Liver (tissue), 8 donors: ENCODE measurements at regions not wholly inside any gene's neighbourhood (a gene's known extent, or its start where the extent isn't known, plus 50 kb on each side); places are given as distances from the start of the nearest gene placed in this dataset.

Source experiments
- DNase-seq: peaks from one replicate; pipeline ENCODE4 v3.0.0-alpha.2; 2017; ENCODE audit warnings: low spot score
- H3K27ac ChIP-seq, 2 donors: one replicate each; pipeline ENCODE4 v1.7.0; 2013; ENCODE audit warnings: inconsistent platforms in 2 of 2, low read length in 2 of 2, control low read depth in 1 of 2, low read depth in 1 of 2, mild to moderate bottlenecking in 1 of 2
- H3K27me3 ChIP-seq, 4 donors: one replicate each; pipeline versions ENCODE4 v1.6.1 to v1.7.0; 2013; ENCODE audit warnings: low read length in 3 of 4, inconsistent platforms in 1 of 4, mild to moderate bottlenecking in 1 of 4, moderate library complexity in 1 of 4; ENCODE audit not compliant: control insufficient read depth in 4 of 4, insufficient read depth in 4 of 4
- H3K36me3 ChIP-seq, 4 donors: one replicate each; pipeline versions ENCODE4 v1.6.1 to v1.7.0; 2013; ENCODE audit warnings: low read length in 3 of 4, mild to moderate bottlenecking in 3 of 4, low read depth in 1 of 4, moderate library complexity in 1 of 4; ENCODE audit not compliant: control insufficient read depth in 4 of 4, insufficient read depth in 3 of 4
- H3K4me1 ChIP-seq, 4 donors: one replicate each; pipeline versions ENCODE4 v1.6.1 to v1.7.0; 2013; ENCODE audit warnings: low read length in 3 of 4, mild to moderate bottlenecking in 3 of 4, moderate library complexity in 1 of 4; ENCODE audit not compliant: control insufficient read depth in 4 of 4, insufficient read depth in 4 of 4
- H3K4me3 ChIP-seq, 3 donors: one replicate each; pipeline versions ENCODE4 v1.6.1 to v1.7.0; 2013; ENCODE audit warnings: low read length in 3 of 3, control low read depth in 1 of 3, low read depth in 1 of 3, mild to moderate bottlenecking in 1 of 3
- H3K9ac ChIP-seq, 2 donors: one replicate each; pipeline ENCODE4 v1.7.0; 2013; ENCODE audit warnings: low read length in 2 of 2, mild to moderate bottlenecking in 2 of 2, moderate library complexity in 2 of 2, control low read depth in 1 of 2, low read depth in 1 of 2
- H3K9me3 ChIP-seq, 4 donors: one replicate each; pipeline versions ENCODE4 v1.6.1 to v1.7.0; 2013; ENCODE audit warnings: low read length in 3 of 4; ENCODE audit not compliant: control insufficient read depth in 4 of 4
- EGR1 ChIP-seq, 2 donors: IDR thresholded peaks; 2 replicates each; pipeline ENCODE4 v1.6.1; 2016 to 2018; ENCODE audit warnings: antibody characterized with exemption in 2 of 2, low read depth in 2 of 2
- FOXA1 ChIP-seq: IDR thresholded peaks from 2 replicates; pipeline ENCODE4 v1.6.1; 2016; ENCODE audit warnings: antibody characterized with exemption
- FOXA2 ChIP-seq: IDR thresholded peaks from 2 replicates; pipeline ENCODE4 v1.6.1; 2016; ENCODE audit warnings: antibody characterized with exemption
- GABPA ChIP-seq, 2 donors: IDR thresholded peaks in 1 of 2; conservative IDR thresholded peaks in 1 of 2; 2 replicates each; pipeline ENCODE4 v1.6.1; 2016; ENCODE audit warnings: antibody characterized with exemption in 2 of 2, mild to moderate bottlenecking in 1 of 2, moderate library complexity in 1 of 2
- HNF4A ChIP-seq, 2 donors: conservative IDR thresholded peaks; 2 replicates each; pipeline ENCODE4 v1.6.1; 2016; ENCODE audit warnings: antibody characterized with exemption in 2 of 2, mild to moderate bottlenecking in 2 of 2
- HNF4G ChIP-seq: IDR thresholded peaks from 2 replicates; pipeline ENCODE4 v1.6.1; 2016; ENCODE audit warnings: antibody characterized with exemption
- JUND ChIP-seq, 2 donors: IDR thresholded peaks; 2 replicates each; pipeline ENCODE4 v1.6.1; 2016; ENCODE audit warnings: antibody characterized with exemption in 2 of 2
- NR2F2 ChIP-seq: IDR thresholded peaks from 2 replicates; pipeline ENCODE4 v1.6.1; 2016; ENCODE audit warnings: antibody characterized with exemption
- RAD21 ChIP-seq, 2 donors: IDR thresholded peaks; 2 replicates each; pipeline ENCODE4 v1.6.1; 2016; ENCODE audit warnings: antibody characterized with exemption in 2 of 2, mild to moderate bottlenecking in 2 of 2
- RXRA ChIP-seq, 2 donors: IDR thresholded peaks; 2 replicates each; pipeline ENCODE4 v1.6.1; 2017 to 2018; ENCODE audit warnings: antibody characterized with exemption in 2 of 2, mild to moderate bottlenecking in 1 of 2
- SP1 ChIP-seq: IDR thresholded peaks from 2 replicates; pipeline ENCODE4 v1.6.1; 2018; ENCODE audit warnings: antibody characterized with exemption, mild to moderate bottlenecking
- TAF1 ChIP-seq: conservative IDR thresholded peaks from 2 replicates; pipeline ENCODE4 v1.6.1; 2016; ENCODE audit warnings: antibody characterized with exemption, mild to moderate bottlenecking
- YY1 ChIP-seq: IDR thresholded peaks from 2 replicates; pipeline ENCODE4 v1.6.1; 2016; ENCODE audit warnings: antibody characterized with exemption, mild to moderate bottlenecking
- WGBS: extraction: QIAGEN DNeasy Blood & Tissue Kit; methylation state at CpG from one replicate; pipeline ENCODE4 v1.1.7; 2013; 5-methylcytosine and 5-hydroxymethylcytosine counted together
- TF ChIP-seq, protein P1 (sequence below): IDR thresholded peaks from 2 replicates; pipeline ENCODE4 v1.6.1; 2016; ENCODE audit warnings: antibody characterized with exemption
- TF ChIP-seq, protein P2 (sequence below): fragments of 150-350 bp; IDR thresholded peaks from 2 replicates; pipeline ENCODE4 v1.5.1; 2017; ENCODE audit warnings: improper control_type of control experiment, low read depth, low read length; ENCODE audit not compliant: missing input control
- TF ChIP-seq, protein P3 (sequence below): IDR thresholded peaks from 2 replicates; pipeline ENCODE4 v1.6.1; 2016; ENCODE audit warnings: antibody characterized with exemption
- TF ChIP-seq, protein P4 (sequence below): IDR thresholded peaks from 2 replicates; pipeline ENCODE4 v1.6.1; 2016; ENCODE audit warnings: antibody characterized with exemption, mild to moderate bottlenecking
- donor health status: healthy.
- donor health status: healthy.
- donor health status: healthy.
- donor health status: healthy.
- donor health status: healthy.

DNA sequence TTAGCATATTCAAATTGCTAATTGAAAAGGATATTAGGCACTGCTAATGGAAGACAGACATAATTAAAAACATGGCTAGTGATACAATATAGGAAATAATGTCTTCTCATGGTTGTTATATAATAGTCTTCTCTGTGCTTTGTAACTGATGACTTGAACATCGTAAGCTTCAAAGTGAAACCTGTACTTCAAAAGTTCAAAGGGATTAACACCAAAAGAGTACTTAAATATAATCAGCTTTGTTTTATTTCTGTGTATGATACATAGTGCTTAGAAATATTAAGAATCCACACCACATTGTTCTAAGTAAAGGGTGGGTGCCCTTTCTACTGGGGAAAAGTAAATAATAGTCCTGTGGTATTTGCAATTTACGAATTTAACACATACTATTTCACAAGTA, 75.4 kb upstream of the ITGA1 start:
- Histone ChIP-seq H3K9ac (no peak overlapping the region), H3K4me3 (no peak overlapping the region), H3K27me3 (no peaks in the 10 kb centered on the region), H3K9me3 (no peaks in the 10 kb centered on the region), H3K36me3 (peaks cover 0 to 2% (median 0%) of the 10 kb centered on the region in 4 donors), H3K4me1 (peaks cover 0 to 3% (median 0%) of the 10 kb centered on the region in 4 donors), H3K27ac (no peak overlapping the region)
- TF ChIP-seq GABPA (IDR thresholded peaks at IDR 0.05 in 1 of 2, conservative IDR thresholded peaks at IDR 0.05 in 1 of 2) (no peak), EGR1 (IDR thresholded peaks at IDR 0.05; ENCODE audit: low read depth in 2 of 2) (no peak), RXRA (IDR thresholded peaks at IDR 0.05) (no peak), TAF1 (no peak), YY1 (no peak), JUND (IDR thresholded peaks at IDR 0.05) (no peak), NR2F2 (no peak), RAD21 (IDR thresholded peaks at IDR 0.05) (no peak), SP1 (no peak)
- TF ChIP-seq, protein P1, sequence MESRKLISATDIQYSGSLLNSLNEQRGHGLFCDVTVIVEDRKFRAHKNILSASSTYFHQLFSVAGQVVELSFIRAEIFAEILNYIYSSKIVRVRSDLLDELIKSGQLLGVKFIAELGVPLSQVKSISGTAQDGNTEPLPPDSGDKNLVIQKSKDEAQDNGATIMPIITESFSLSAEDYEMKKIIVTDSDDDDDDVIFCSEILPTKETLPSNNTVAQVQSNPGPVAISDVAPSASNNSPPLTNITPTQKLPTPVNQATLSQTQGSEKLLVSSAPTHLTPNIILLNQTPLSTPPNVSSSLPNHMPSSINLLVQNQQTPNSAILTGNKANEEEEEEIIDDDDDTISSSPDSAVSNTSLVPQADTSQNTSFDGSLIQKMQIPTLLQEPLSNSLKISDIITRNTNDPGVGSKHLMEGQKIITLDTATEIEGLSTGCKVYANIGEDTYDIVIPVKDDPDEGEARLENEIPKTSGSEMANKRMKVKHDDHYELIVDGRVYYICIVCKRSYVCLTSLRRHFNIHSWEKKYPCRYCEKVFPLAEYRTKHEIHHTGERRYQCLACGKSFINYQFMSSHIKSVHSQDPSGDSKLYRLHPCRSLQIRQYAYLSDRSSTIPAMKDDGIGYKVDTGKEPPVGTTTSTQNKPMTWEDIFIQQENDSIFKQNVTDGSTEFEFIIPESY: no peak
- TF ChIP-seq, protein P2, sequence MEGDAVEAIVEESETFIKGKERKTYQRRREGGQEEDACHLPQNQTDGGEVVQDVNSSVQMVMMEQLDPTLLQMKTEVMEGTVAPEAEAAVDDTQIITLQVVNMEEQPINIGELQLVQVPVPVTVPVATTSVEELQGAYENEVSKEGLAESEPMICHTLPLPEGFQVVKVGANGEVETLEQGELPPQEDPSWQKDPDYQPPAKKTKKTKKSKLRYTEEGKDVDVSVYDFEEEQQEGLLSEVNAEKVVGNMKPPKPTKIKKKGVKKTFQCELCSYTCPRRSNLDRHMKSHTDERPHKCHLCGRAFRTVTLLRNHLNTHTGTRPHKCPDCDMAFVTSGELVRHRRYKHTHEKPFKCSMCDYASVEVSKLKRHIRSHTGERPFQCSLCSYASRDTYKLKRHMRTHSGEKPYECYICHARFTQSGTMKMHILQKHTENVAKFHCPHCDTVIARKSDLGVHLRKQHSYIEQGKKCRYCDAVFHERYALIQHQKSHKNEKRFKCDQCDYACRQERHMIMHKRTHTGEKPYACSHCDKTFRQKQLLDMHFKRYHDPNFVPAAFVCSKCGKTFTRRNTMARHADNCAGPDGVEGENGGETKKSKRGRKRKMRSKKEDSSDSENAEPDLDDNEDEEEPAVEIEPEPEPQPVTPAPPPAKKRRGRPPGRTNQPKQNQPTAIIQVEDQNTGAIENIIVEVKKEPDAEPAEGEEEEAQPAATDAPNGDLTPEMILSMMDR: no peak
- TF ChIP-seq, protein P3, sequence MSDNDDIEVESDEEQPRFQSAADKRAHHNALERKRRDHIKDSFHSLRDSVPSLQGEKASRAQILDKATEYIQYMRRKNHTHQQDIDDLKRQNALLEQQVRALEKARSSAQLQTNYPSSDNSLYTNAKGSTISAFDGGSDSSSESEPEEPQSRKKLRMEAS: no peak
- TF ChIP-seq, protein P4, sequence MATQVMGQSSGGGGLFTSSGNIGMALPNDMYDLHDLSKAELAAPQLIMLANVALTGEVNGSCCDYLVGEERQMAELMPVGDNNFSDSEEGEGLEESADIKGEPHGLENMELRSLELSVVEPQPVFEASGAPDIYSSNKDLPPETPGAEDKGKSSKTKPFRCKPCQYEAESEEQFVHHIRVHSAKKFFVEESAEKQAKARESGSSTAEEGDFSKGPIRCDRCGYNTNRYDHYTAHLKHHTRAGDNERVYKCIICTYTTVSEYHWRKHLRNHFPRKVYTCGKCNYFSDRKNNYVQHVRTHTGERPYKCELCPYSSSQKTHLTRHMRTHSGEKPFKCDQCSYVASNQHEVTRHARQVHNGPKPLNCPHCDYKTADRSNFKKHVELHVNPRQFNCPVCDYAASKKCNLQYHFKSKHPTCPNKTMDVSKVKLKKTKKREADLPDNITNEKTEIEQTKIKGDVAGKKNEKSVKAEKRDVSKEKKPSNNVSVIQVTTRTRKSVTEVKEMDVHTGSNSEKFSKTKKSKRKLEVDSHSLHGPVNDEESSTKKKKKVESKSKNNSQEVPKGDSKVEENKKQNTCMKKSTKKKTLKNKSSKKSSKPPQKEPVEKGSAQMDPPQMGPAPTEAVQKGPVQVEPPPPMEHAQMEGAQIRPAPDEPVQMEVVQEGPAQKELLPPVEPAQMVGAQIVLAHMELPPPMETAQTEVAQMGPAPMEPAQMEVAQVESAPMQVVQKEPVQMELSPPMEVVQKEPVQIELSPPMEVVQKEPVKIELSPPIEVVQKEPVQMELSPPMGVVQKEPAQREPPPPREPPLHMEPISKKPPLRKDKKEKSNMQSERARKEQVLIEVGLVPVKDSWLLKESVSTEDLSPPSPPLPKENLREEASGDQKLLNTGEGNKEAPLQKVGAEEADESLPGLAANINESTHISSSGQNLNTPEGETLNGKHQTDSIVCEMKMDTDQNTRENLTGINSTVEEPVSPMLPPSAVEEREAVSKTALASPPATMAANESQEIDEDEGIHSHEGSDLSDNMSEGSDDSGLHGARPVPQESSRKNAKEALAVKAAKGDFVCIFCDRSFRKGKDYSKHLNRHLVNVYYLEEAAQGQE: no peak
- WGBS: 86% methylated on average over 2 of the region's 2 CpGs
- no peak for DNase-seq

DNA sequence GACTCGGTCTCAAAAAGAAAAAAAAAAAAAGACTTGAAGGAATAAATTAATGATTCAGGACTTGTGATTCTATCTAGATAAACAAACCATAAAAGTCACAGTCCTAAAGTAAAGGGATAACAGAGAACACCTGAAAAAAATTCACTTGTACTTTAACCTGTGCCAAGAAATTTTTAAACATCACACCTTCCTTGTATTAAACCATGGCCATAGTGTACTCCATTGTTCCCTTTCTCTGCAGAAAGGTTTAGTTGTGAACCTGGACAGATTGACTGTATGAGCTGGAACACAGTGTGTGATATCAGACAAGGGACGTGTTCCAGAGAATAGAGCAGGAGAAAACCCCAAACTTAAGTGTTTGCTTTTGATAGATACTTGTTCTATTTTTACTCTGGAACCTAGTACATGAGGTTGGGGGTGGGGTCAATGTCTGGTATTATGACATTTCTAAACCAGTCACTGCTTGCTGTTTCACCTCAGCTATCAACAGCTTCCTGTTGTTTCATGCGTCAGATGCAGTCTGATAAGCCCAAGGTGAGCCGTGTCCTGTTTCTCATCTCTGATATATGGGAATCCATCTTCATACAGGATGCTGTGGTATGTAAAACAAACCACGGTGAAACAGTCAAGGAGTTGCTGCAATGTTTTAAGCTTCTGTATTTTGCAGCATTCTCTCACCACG, 62.5 kb upstream of the ITGA1 start:
- no peak overlapping the region for H3K9ac ChIP-seq
- TF ChIP-seq, protein P4: no peak
- TF ChIP-seq HNF4A (conservative IDR thresholded peaks at IDR 0.05) (peak in 1 of 2 donors; percentile 81), HNF4G (no peak), FOXA2 (no peak), EGR1 (IDR thresholded peaks at IDR 0.05; ENCODE audit: low read depth in 2 of 2) (no peak), FOXA1 (no peak), NR2F2 (no peak), GABPA (IDR thresholded peaks at IDR 0.05 in 1 of 2, conservative IDR thresholded peaks at IDR 0.05 in 1 of 2) (peak in 1 of 2 donors; percentile 26), YY1 (no peak), JUND (IDR thresholded peaks at IDR 0.05) (no peak), TAF1 (no peak), RAD21 (IDR thresholded peaks at IDR 0.05) (peak in 1 of 2 donors; percentile 22), SP1 (peak; percentile 50)
- TF ChIP-seq, protein P3: no peak
- TF ChIP-seq, protein P1: no peak

More for the DNA sequence above, 62.5 kb upstream of the ITGA1 start:
- WGBS: 55% methylated on average over 6 of the region's 6 CpGs
- DNase-seq: no peak
- no peaks in the 10 kb centered on the region for H3K36me3 ChIP-seq
- H3K27me3 ChIP-seq: no peaks in the 10 kb centered on the region
- H3K4me3 ChIP-seq: no peak overlapping the region
- H3K27ac ChIP-seq: no peak overlapping the region
- H3K9me3 ChIP-seq: no peaks in the 10 kb centered on the region
- H3K4me1 ChIP-seq: no peaks in the 10 kb centered on the region
